Mesenchymal stem cell (in vitro differentiated cells and primary cell): ENCODE measurements at regions not wholly inside any gene's neighbourhood (a gene's known extent, or its start where the extent isn't known, plus 50 kb on each side); places are given as distances from the start of the nearest gene placed in this dataset.

Source experiments
- DNase-seq: peaks from one replicate; pipeline ENCODE4 v3.0.0-alpha.2; 2013
- H2AFZ ChIP-seq: one replicate; pipeline ENCODE4 v1.6.1; 2013; ENCODE audit warnings: low read depth, mild to moderate bottlenecking, control low read depth, inconsistent platforms, low read length, moderate library complexity
- H2AK5ac ChIP-seq: 2 replicates; pipeline ENCODE4 v1.6.1; 2013; ENCODE audit warnings: low read length, moderate library complexity, mild to moderate bottlenecking, inconsistent platforms; ENCODE audit not compliant: severe bottlenecking
- H2BK120ac ChIP-seq: one replicate; pipeline ENCODE4 v1.6.1; 2013; ENCODE audit warnings: low read depth, mild to moderate bottlenecking, inconsistent platforms, low read length, moderate library complexity
- H2BK12ac ChIP-seq, 2 experiments: one replicate each; pipeline ENCODE4 v1.6.1; 2013; ENCODE audit warnings: inconsistent platforms in 2 of 2, low read length in 2 of 2, mild to moderate bottlenecking in 2 of 2, moderate library complexity in 2 of 2, control low read depth in 1 of 2
- H2BK15ac ChIP-seq: one replicate; pipeline ENCODE4 v1.6.1; 2013; ENCODE audit warnings: mild to moderate bottlenecking, low read depth, inconsistent platforms; ENCODE audit not compliant: poor library complexity, severe bottlenecking
- H2BK5ac ChIP-seq: 2 replicates; pipeline ENCODE4 v1.6.1; 2013; ENCODE audit warnings: low read depth, mild to moderate bottlenecking, low read length, control low read depth, inconsistent platforms; ENCODE audit not compliant: poor library complexity, severe bottlenecking
- H3K14ac ChIP-seq, 2 experiments: one replicate each; pipeline ENCODE4 v1.6.1; 2013; ENCODE audit warnings: inconsistent platforms in 2 of 2, low read length in 2 of 2, control low read depth in 1 of 2, mild to moderate bottlenecking in 1 of 2, moderate library complexity in 1 of 2
- H3K18ac ChIP-seq, 2 experiments: one replicate each; pipeline ENCODE4 v1.6.1; 2013; ENCODE audit warnings: inconsistent platforms in 2 of 2, low read length in 2 of 2, control low read depth in 1 of 2, low read depth in 1 of 2, mild to moderate bottlenecking in 1 of 2
- H3K23ac ChIP-seq, 2 experiments: one replicate each; pipeline ENCODE4 v1.6.1; 2013; ENCODE audit warnings: inconsistent platforms in 2 of 2, low read length in 2 of 2, mild to moderate bottlenecking in 2 of 2, moderate library complexity in 2 of 2, control low read depth in 1 of 2
- H3K27ac ChIP-seq: 2 replicates; pipeline ENCODE4 v1.5.1; 2013; ENCODE audit warnings: mild to moderate bottlenecking, moderate library complexity, low read length, control low read depth, inconsistent platforms; ENCODE audit not compliant: poor library complexity, severe bottlenecking
- H3K27me3 ChIP-seq, 2 experiments: 2 replicates each; pipeline versions ENCODE4 v1.6.1 to v1.7.0; 2013; ENCODE audit warnings: low read length in 2 of 2, mild to moderate bottlenecking in 2 of 2, moderate library complexity in 2 of 2, control low read depth in 1 of 2, inconsistent platforms in 1 of 2; ENCODE audit not compliant: control insufficient read depth in 1 of 2, insufficient read depth in 1 of 2
- H3K36me3 ChIP-seq, 2 experiments: 2 replicates each; pipeline versions ENCODE4 v1.6.1 to v1.7.0; 2013; ENCODE audit warnings: low read length in 2 of 2, control low read depth in 1 of 2, inconsistent platforms in 1 of 2, low read depth in 1 of 2, mild to moderate bottlenecking in 1 of 2; ENCODE audit not compliant: insufficient read depth in 2 of 2, control insufficient read depth in 1 of 2
- H3K4ac ChIP-seq, 2 experiments: one replicate each; pipeline ENCODE4 v1.6.1; 2013; ENCODE audit warnings: inconsistent platforms in 2 of 2, low read length in 2 of 2, mild to moderate bottlenecking in 2 of 2, moderate library complexity in 2 of 2, control low read depth in 1 of 2, low read depth in 1 of 2
- H3K4me1 ChIP-seq: 2 replicates; pipeline ENCODE4 v1.6.1; 2013; ENCODE audit warnings: low read depth, low read length, control low read depth; ENCODE audit not compliant: control insufficient read depth, insufficient read depth
- H3K4me2 ChIP-seq: 2 replicates; pipeline ENCODE4 v1.6.1; 2013; ENCODE audit warnings: low read length, mild to moderate bottlenecking, inconsistent platforms; ENCODE audit not compliant: poor library complexity, severe bottlenecking
- H3K4me3 ChIP-seq, 2 experiments: 2 replicates each; pipeline versions ENCODE4 v1.5.1 to v1.7.0; 2013; ENCODE audit warnings: low read length in 2 of 2, mild to moderate bottlenecking in 2 of 2, control low read depth in 1 of 2, low read depth in 1 of 2; ENCODE audit not compliant: insufficient read depth in 1 of 2
- H3K79me1 ChIP-seq: replicated peaks from 2 replicates; pipeline ENCODE4 v1.6.1; 2013; ENCODE audit warnings: mild to moderate bottlenecking, control low read depth, low read length, inconsistent platforms; ENCODE audit not compliant: poor library complexity, severe bottlenecking
- H3K9ac ChIP-seq: 2 replicates; pipeline ENCODE4 v1.7.0; 2013; ENCODE audit warnings: mild to moderate bottlenecking, low read length, moderate library complexity
- H3K9me3 ChIP-seq: 2 replicates; pipeline ENCODE4 v1.7.0; 2013; ENCODE audit warnings: mild to moderate bottlenecking, low read length; ENCODE audit not compliant: control insufficient read depth
- H4K8ac ChIP-seq: one replicate; pipeline ENCODE4 v1.6.1; 2013; ENCODE audit warnings: inconsistent platforms, mild to moderate bottlenecking, low read length, moderate library complexity
- H4K91ac ChIP-seq: one replicate; pipeline ENCODE4 v1.6.1; 2013; ENCODE audit warnings: mild to moderate bottlenecking, low read length, inconsistent platforms
- WGBS: methylation state at CpG from one replicate; pipeline ENCODE4 v1.1.7; 2013; ENCODE audit warnings: mixed read lengths; 5-methylcytosine and 5-hydroxymethylcytosine counted together

DNA sequence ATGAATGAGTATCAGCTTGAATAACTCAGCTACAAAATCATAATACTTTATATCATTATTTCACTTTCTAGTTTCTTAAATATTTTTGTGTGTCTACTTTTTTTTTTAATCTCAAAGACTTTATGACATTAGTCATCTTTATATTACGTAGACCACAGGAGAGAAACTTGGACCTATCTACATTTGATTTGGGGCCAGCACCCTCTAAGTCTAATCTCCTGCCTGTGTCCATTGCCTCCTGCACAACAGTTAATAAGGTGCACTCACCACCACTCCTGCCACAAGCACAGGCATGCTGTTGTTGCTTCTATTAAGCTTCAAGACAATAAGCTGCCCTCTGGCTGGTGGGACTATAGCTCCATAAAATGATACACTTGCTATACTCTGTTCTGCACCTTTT lies 70.4 kb downstream of the DIRAS3 start:
- Histone ChIP-seq H3K79me1 (no peaks in the 10 kb centered on the region), H3K27ac (no peak overlapping the region), H3K9ac (no peak overlapping the region), H3K4me2 (no peak overlapping the region), H2BK15ac (no peak overlapping the region), H3K4me3 (no peak overlapping the region), H3K23ac (no peak overlapping the region), H2AFZ (no peak overlapping the region), H3K4me1 (no peaks in the 10 kb centered on the region), H4K8ac (no peak overlapping the region), H3K9me3 (no peaks in the 10 kb centered on the region), H2BK12ac (no peak overlapping the region), H3K4ac (no peak overlapping the region), H4K91ac (no peak overlapping the region), H3K36me3 (no peaks in the 10 kb centered on the region), H2BK120ac (no peak overlapping the region), H2AK5ac (no peak overlapping the region), H2BK5ac (no peak overlapping the region), H3K14ac (no peak overlapping the region), H3K18ac (no peak overlapping the region), H3K27me3 (no peaks in the 10 kb centered on the region)
- WGBS: 94% methylated on average over 1 of the region's 1 CpG
- DNase-seq: no peak

DNA sequence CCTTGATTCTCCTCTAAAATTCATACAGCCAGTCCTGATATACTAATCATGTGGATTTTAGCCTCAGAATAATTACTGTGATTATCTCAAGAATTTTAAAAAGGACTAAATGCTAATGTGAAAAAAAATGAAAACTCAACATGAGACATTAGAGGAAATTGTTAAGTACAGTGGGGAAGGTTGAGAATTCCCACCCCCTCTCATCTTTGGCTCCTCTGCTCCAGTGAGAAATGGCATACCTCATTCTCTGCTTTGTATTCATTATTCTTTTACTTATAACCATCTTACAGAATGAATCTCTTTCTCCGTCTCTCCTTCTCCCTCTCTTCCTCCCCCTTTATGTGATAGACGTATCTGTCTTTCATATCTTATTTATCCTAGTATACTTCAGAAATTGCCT lies 70.9 kb downstream of the DIRAS3 start:
- Histone ChIP-seq H4K8ac (no peak overlapping the region), H3K23ac (no peak overlapping the region), H3K4me1 (no peaks in the 10 kb centered on the region), H2BK12ac (no peak overlapping the region), H3K4me2 (no peak overlapping the region), H3K36me3 (no peaks in the 10 kb centered on the region), H3K9me3 (no peaks in the 10 kb centered on the region), H3K18ac (no peak overlapping the region), H4K91ac (no peak overlapping the region), H3K79me1 (no peaks in the 10 kb centered on the region), H2BK120ac (no peak overlapping the region), H2AFZ (no peak overlapping the region), H3K4ac (no peak overlapping the region), H3K9ac (no peak overlapping the region), H2AK5ac (no peak overlapping the region), H3K27me3 (no peaks in the 10 kb centered on the region), H3K4me3 (no peak overlapping the region), H3K14ac (no peak overlapping the region), H2BK5ac (no peak overlapping the region), H3K27ac (no peak overlapping the region), H2BK15ac (no peak overlapping the region)
- WGBS: 100% methylated on average over 1 of the region's 2 CpGs
- DNase-seq: no peak

DNA sequence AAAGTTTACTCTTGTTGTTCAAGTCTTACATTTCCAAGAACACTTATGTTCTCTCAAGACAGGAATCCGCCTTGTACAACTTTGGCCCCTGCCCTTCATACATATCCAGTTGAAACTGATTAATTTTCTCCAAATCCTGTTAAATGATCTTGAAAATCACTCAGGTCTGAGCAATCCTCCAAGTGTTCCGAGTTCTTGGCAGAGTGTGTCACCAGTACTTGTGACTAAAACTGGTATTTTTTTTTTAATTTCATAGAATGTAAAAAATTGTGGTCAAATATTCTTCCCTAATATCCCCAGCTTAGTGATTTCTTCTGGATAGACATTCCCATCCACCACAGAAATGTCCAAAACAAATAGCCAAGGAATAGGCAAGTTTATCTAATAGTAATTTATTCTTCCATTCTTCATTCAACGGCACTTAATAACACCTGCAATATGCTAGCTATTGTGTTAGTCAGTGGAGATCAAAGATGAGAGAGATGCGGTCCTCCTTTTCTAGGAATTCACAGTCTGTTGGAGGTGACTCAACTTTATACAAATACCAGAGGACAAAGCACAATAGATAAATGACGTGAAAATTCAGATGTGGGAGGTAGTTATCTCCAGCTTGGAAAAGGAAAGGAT lies 71.4 kb downstream of the DIRAS3 start:
- Histone ChIP-seq H3K4me1 (no peaks in the 10 kb centered on the region), H2AFZ (no peak overlapping the region), H3K14ac (no peak overlapping the region), H3K4me2 (no peak overlapping the region), H3K79me1 (no peaks in the 10 kb centered on the region), H4K91ac (no peak overlapping the region), H3K9me3 (no peaks in the 10 kb centered on the region), H3K27ac (peak overlapping the region; percentile 24), H3K4ac (no peak overlapping the region), H3K18ac (no peak overlapping the region), H2BK12ac (no peak overlapping the region), H3K9ac (peak overlapping the region; percentile 29), H3K27me3 (no peaks in the 10 kb centered on the region), H2BK120ac (no peak overlapping the region), H2BK15ac (no peak overlapping the region), H3K36me3 (no peaks in the 10 kb centered on the region), H4K8ac (no peak overlapping the region), H2BK5ac (no peak overlapping the region), H2AK5ac (no peak overlapping the region), H3K23ac (no peak overlapping the region), H3K4me3 (no peak overlapping the region)
- no peak for DNase-seq
- 100% methylated on average over 2 of the region's 5 CpGs for WGBS

DNA sequence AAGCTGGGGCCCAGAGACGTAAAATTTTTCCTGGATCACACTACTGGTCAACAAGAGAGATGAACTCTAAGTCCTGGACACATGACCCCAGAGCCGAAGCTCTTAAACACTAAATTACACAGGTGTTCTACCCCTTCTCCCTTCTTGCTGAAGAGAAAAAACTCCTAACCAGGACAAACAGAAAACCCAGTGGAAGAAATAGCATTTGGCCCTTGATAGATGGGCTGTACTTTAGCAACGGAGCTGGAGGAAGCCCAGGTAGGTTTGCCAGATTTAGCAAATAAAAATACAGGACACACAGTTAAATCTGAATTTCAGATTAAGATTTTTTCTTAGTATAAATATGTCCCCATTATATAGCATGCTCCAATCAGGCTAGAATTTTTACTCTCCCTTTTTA lies 72.7 kb downstream of the DIRAS3 start:
- no peak overlapping the region for H4K91ac ChIP-seq
- H3K27me3 ChIP-seq: no peaks in the 10 kb centered on the region
- no peaks in the 10 kb centered on the region for H3K9me3 ChIP-seq
- no peaks in the 10 kb centered on the region for H3K36me3 ChIP-seq
- H4K8ac ChIP-seq: no peak overlapping the region
- no peak overlapping the region for H3K4me3 ChIP-seq
- H3K23ac ChIP-seq: no peak overlapping the region
- H2BK15ac ChIP-seq: no peak overlapping the region
- H3K79me1 ChIP-seq: no peaks in the 10 kb centered on the region
- no peak overlapping the region for H3K4me2 ChIP-seq
- H3K4me1 ChIP-seq: no peaks in the 10 kb centered on the region
- no peak for DNase-seq
- H3K4ac ChIP-seq: no peak overlapping the region
- H2BK5ac ChIP-seq: no peak overlapping the region
- no peak overlapping the region for H2BK12ac ChIP-seq
- H2BK120ac ChIP-seq: no peak overlapping the region
- no peak overlapping the region for H3K18ac ChIP-seq
- WGBS: 93% methylated on average over 2 of the region's 3 CpGs
- no peak overlapping the region for H2AK5ac ChIP-seq
- H3K27ac ChIP-seq: no peak overlapping the region
- no peak overlapping the region for H3K9ac ChIP-seq
- H3K14ac ChIP-seq: no peak overlapping the region
- no peak overlapping the region for H2AFZ ChIP-seq
